HG03520 (cell line): ENCODE measurements at regions not wholly inside any gene's neighbourhood (a gene's known extent, or its start where the extent isn't known, plus 50 kb on each side); places are given as distances from the start of the nearest gene placed in this dataset.
A peak's percentile ranks its signal among the peaks of the same experiment; 100 is the strongest.

Source experiments
- ATAC-seq: cut with Tn5 transposase; IDR thresholded peaks from one replicate; pipeline ENCODE4 v1.9.1; 2021; ENCODE audit warnings: mild to moderate bottlenecking, moderate library complexity; ENCODE audit not compliant: unreplicated experiment

DNA sequence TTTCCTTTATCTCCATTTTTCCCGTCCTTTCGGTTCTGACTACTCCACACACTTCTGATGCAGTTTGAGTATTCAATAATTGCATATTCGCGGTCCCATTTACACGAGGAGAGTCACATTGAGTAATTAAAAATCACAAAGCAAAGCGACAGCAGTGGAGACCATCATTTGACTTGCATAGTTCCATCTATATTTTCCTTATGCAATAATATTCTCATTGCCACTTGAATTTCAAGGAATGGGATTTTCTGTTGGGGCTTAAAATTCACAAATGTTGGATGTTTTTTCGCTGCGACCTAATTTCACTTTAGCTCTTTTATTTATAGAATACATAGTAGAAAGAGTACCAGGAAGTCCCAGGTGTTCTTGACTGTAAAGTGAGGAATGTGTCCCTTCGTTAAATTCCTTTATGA, 186.8 kb downstream of the ZEB2 start:
- ATAC-seq = no peak

DNA sequence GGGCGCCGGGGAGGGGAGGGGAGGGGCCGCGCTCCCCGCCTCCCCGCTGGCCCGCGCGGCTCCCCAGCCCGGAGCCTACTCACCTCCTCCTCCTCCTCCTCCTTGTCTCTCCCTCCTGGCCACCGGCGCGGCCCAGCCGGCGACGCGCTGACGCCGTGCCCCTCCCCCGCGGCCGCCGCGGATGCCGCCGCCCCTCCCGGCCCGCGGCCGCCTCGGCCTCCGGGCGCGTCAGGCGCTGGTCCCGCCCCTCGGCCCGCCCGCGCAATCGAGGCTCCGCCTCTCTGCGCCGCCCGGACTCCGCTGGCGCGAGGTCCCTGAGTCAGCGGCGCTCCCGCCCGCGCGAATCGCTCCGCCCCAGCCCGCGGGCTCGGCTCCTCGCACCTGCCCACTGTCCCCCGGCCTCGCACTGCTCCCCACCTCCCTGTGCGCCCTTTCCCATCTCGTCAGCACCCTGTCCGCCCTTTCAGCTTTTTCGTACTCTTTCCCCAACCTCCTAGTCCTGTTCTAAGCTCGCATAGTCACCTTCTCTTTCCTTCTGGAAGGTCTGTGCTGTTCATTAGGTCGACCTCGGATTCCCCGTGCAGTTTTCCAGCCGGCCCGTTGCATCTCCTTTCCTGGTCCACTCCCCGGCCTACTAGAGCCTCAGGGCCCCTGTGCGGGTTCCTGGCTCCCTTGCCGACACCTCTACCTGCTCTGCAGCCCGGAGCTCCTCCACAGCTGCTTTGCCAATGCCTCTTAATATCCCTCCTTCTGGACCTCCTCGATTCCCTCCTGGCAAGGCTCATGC, 187.4 kb downstream of the ZEB2 start:
- ATAC-seq = peak; percentile 88

DNA sequence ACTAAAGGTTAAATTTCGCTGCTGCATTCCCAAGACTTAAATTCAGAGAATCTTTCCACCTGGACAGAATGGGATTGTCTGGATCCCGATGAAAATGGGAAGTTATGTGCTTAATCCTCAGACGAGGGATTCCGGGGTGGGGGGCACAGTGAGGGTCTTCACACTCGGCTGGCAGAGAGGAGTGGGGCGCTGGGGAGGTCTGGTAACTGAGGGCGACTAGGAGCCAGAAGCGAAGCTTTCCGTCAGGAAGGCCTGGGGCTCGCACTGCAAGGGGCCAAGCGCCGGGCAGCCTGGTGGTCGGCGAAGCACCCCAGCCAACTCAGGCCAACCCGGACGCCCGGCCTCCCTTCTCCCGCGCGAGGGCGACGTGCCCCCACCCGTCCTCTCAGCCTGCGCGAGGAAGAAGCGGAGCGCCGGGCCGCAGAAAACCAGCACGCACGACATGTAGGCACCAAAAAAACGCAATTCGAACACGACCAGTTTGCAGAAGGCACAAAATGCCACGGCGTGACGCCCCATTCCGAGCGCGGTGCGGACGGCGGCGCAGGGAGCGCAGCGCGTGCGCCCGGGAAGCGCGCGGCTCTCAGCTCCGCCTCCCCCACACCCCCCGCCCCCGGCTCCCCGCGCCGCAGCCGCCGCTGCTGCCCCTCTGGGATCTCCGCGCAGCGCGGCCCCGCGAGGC, 188.1 kb downstream of the ZEB2 start:
- ATAC-seq = peak; percentile 42

DNA sequence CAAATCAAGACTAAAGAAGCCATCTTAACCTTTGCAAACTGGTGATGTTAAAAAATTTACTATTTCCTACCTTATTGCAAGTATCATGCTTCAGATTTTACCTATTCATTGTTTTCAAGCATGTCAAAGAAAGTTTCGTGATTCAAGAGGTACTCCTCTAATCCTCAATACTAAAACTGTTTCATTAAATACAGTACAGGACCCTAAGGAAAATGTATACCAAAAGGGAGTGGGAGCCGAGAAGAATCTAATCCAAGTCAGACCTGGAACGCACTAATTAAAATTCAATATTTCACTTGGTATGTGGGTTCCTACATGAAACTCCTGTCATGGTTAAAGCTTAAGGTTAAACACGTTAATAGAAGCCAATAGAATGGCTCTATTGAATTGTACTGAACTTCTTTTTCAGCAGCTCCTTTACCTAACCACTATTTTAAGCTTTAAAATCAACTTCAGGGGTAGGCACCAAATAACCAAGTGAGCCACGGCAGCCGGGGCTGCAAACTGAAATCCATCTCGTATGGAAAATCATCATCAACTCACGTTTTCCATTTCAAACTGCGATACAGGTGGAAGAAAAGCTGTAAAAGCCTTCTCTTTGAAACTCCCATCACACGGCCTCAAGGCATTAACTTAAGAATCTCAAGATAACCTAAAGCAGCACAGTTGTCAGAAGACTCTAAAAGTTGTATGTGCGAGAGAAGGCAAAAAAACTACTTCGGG, 188.8 kb downstream of the ZEB2 start:
- ATAC-seq = no peak

DNA sequence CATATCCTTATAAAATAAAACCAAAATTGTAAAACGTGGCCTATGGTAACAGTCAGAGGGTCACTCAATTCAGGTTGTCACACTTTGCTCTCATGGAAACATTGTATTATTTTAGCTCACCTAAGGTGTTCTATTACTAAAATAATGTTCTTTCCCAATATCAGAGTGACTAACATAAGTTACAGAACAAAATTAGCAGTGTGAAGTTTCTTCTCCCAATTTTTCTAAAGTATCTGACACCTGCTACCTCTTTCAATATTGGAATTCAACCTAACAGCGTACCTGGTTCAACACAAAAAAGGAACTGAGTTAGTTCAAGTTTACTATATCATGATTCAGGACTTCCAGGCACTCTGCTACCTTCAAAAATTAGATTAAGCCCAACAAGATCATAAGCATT, 190.4 kb downstream of the ZEB2 start:
- no peak for ATAC-seq

DNA sequence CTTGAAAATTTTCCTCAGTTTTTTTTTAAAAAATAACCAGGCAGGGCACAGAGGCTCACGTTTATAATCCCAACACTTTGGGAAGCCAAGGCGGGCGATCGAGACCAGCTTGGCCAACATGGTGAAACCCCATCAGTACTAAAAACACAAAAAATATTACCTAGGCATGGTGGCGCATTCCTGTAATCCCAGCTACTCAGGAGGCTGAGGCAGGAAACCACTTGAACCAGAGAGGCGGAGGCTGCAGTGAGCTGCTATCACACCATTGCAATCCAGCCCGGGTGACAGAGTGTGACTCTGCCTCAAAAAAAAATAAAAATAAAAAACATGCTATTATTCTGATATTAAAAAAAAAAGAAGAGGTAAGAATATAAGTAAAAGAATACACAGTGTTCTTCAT, 191.0 kb downstream of the ZEB2 start:
- no peak for ATAC-seq

DNA sequence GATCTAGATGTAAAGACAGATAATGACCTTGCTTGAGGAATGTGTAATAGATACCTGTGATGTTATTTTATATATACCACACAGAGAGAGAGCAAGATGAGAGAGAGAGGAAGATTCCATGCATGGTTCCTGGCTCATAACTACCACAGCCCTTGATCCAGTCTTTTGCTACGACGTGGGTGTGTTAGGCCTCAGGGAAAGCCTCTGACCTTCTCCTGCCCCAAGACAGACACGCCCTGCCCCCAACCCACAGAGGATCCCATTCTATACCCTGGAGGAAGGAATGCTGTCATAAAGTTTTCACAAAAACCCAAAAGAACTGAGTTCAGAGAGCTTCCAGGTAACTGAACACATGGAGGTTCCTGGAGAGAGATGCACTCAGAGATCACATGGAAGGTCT, 193.1 kb downstream of the ZEB2 start:
- ATAC-seq = no peak

DNA sequence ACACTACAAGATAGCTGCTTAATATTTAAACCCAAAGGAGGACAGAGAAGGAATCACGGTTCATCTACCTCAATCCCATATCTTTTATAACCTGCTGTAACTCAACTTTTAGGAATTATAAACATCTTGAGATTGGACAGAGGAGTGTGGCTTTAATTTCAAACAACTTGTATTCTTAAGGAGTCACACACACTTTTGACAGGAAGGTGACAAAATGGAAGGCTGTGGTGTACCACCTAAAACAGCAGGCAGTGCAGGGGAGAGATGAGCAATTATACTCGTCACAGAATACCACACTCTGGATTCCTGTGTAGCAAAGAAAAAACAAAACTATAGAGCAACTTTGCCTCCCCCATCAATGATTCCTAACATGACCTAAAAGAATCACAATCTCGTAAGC, 194.8 kb downstream of the ZEB2 start:
- peak; percentile 64 for ATAC-seq

DNA sequence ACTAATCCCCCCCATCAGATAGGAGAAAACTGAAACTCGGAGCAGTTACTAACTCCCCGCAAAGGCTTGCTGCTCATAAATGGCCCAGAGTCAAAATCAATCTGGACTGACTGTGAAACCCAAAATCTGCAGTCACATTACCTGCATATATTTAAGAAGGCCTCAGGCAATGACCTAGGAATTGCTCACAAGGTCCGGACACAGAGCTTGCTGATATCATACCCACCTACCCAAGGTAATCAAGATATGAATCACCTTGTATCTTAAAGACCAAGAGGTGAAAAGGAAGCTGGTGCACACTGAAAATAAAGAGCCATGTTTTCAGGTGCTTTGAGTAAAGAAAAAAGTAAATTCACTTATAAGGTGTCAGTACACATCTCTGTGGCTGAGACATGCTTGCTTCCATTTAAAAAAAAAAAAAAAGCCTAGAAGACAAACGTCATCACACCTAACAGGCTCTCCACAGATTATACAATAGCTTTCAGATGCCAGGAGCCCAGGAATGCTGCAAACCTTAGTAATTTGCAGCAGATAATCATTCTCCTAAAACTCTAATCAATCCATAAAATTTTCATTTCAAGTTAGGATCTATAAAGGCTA, 195.4 kb downstream of the ZEB2 start:
- ATAC-seq = peak; percentile 36

DNA sequence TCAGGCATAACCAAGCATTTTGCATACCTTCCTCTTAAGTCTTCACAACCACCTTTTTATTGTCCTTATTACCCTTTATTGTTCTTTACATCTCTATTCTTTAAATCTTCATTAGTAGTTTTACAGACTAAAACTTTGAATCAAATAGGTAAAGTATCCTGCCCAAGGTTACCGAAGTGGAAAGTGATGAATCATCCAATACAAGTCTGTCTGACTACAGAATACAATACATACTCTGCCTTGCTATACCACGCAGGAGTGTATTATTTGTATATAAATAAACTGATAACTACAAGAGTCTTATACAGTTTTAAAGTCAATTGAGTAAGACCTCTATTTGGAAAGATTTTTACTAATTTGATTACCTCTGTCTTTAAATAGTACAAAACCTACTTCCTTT, 196.0 kb downstream of the ZEB2 start:
- ATAC-seq = peak; percentile 38

DNA sequence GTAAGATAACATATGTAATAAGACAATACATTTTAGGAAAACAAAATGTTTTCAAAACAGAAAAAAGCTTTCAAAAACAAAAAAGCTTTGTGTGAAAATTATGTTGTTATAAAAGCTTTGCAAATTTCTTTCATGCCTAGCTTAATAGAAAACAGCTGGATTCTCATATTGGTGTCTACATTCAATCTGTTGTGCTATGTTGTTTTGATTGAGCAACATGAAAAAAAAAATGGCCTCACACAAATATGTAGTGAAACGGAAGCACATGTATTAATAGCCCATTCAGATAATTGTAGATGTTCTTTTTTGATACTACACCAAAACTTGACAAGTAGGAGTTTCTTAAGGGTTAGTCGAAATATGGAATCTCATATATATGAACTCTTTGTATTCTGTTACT, 197.5 kb downstream of the ZEB2 start:
- no peak for ATAC-seq

DNA sequence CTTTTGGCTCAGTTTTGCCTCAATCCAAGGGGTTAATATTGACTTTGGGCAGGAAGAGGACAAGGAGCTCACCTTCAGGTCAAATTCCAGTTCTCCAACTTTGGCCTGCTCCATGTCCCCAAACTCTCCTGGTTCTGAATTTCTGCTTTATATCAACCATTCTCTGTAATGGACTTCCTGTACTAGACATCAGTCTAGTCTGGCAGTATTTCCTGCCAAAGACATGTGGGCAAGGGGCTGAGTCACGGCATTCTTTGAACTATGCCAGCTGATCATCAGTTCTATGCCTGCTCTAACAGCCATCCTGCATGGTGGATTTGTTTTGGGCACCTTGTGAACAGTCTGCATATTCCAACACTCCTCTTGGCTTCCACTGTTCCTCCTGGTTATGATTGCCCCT, 199.4 kb downstream of the ZEB2 start:
- ATAC-seq = no peak

DNA sequence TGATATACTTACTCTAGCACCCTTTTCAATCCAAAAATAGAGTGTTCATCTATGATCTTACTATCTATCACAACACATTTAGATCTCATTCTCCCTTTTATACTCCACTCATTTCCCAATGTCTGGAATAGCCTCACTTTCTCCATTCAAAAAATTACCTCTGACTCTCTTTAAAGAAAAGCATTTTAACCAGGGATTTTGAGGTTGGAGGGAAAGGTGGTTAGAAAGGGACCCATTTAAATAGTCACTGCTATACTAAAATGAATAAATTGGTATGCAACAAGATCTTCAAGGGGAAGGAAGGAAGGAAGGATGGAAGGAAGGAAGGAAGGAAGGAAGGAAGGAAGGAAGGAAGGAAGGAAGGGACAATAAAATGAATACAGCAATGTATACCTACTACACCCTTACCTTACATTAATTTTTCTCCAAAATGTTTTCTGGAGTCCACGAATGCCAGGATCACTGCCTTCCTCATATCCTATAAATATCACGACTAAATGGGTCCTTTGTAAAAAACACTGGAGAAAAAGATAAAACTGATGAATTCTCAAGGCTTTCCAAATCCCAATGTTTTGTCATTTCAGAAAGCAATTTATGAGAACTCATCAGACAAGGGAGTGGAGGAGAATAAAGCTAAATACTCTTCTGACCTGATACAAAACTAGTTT, 202.7 kb downstream of the ZEB2 start:
- no peak for ATAC-seq

DNA sequence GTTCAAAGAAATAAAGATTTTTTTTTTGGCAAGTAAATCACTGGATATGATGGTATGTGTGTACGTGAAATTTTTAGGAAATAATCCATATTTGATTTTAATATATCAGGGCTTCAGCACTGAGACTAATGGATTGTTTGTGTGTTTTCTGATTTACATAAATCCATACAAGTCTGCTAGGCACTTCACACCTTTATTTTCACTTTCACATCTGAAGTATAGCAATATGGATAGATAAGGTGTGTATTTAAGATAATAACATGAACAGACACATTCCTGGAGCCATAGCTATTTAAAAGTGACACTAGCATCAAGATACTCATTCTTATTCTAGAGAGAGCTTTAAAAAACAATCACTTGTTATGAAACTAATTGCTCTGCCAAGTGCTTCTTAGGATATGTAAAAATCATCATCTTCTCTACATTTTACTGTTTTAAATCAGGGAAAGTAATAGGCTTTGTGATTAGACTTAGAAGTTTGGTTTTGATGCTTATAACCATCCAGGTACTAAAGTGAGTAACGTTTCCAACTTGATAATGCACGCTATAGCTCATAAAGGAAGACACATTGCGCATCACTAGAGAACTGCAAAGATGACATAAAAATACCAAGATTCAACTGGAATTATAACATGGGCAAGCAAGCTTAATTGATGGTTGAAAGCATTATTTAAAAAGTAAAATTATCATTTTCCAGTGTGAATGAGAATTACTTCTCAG, 208.9 kb downstream of the ZEB2 start:
- peak; percentile 60 for ATAC-seq

DNA sequence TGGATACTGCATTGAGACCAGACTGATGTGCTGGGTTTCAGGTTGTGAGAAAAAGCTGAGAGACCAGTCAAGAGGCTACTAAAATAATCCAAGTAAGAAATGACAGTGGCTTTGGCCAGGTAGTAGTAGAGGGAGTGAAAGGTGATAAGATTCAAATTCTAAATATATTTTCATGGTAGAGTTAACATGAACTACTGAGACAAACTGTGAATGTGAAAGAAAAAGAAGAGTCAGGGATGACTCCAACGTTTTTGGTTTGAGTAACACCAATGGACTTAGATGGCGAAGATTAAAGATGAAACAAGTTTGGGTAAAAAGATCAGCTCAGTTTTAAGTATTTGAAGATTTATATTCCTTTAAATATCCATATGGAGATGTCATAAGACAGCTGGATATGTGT, 209.4 kb downstream of the ZEB2 start:
- ATAC-seq = no peak

DNA sequence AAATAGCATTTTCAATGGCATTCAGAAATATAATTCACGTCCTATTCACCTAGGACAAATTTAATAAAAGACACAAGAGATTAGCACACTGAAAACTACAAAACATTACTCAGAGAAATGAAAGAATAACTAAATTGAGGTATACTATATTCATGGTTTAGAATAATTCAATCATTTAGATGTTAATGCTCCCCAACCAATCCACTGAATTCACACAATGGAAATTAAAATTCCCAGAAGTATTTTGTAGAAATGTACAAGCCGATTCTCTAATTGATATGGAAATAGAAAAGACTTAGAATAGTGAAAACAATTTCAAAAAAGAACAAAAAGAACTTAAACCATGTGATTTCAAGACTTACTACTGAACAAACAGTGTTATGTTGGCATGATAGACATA, 212.2 kb downstream of the ZEB2 start:
- no peak for ATAC-seq

DNA sequence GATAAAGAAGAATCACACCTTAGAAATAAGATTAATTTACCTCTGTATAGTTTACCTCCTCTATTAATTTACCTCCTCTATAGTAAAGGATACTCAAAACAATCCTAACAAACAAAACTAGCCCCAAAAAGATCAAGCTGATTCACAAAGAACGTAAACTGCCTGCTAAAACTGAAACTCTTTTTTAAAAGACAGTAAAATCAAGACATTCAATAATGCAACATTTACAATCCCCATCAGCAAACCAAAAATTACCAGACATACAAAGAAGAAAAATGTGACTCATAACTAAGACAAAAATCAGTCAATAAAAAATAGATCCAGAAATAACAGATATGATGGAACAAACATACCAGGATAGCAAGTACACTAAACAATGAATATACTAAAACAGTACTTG, 215.7 kb downstream of the ZEB2 start:
- no peak for ATAC-seq

DNA sequence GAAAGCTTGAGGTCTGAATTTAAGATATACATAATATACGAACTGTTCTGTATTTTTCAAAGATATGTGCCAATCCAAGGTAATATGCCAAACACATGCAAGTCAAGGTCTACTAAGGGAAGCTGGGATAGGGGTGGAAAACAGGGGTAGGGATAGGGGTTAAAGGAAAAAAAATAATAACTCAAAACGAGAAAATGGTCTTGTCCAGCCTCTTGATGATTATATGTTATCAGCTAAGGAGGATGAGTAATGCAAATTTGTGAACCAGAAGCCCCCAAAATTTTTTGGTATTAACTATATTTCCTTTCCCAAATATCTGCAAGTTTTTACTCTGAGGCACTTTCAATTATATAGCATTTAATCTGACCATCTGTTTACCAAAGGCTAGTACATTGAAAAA, 219.3 kb downstream of the ZEB2 start:
- ATAC-seq = no peak

DNA sequence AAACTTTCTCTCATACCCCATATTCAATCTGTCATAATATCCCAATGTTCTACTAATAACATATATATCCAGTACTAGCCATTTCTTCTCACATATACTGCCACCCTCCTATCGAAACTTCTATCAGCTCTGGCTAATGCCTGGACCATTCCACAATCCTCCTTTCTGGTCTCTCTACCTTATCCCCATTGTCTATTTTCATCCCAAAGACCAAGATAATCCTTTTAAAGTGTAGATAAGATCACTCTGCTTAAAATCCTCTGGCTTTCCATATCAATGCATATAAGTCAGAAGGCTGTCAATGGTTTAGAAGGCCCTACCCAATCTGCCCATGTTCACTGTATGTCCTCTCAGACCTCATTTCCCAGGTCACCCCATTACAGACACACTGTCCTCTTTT, 229.6 kb downstream of the ZEB2 start:
- no peak for ATAC-seq

DNA sequence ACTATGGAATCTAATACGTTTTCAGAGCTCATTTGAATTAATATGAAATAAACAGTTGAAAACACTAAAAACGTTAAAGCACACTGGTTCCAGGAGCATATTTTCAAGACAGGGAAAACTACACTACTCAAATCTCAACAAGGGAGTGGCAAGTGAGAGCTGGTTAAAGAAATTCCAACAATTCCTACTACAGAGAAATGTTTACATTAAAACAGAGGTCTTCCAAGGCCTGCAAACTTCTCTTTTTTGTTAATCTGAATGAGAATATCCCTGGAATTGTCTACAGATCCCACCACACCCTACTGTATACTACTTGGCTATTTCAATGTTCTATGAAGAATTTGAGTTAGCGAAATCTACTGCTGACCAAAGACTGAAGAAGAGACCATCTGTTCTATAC, 231.5 kb downstream of the ZEB2 start:
- ATAC-seq = no peak
